Astrocyte of the cerebellum (primary cell): ENCODE measurements at regions not wholly inside any gene's neighbourhood (a gene's known extent, or its start where the extent isn't known, plus 50 kb on each side); places are given as distances from the start of the nearest gene placed in this dataset.

Source experiments
- DNase-seq: peaks from one replicate; pipeline ENCODE4 v3.0.0-alpha.2; 2011; ENCODE audit warnings: low read depth
- H3K4me3 ChIP-seq: 2 replicates; pipeline ENCODE4 v1.5.1; 2011; ENCODE audit warnings: mild to moderate bottlenecking, low read depth, low read length, moderate library complexity
- in situ Hi-C: cut with HindIII; loops from 2 replicates; pipeline ENCODE4 v1.10.0; 2017; ENCODE audit warnings: low sequenced_read_pairs
- TF ChIP-seq, protein P1 (sequence below): IDR thresholded peaks from 2 replicates; pipeline ENCODE4 v1.5.1; 2012; ENCODE audit warnings: low read length, low read depth, moderate library complexity, mild to moderate bottlenecking; ENCODE audit errors: missing control alignments

DNA sequence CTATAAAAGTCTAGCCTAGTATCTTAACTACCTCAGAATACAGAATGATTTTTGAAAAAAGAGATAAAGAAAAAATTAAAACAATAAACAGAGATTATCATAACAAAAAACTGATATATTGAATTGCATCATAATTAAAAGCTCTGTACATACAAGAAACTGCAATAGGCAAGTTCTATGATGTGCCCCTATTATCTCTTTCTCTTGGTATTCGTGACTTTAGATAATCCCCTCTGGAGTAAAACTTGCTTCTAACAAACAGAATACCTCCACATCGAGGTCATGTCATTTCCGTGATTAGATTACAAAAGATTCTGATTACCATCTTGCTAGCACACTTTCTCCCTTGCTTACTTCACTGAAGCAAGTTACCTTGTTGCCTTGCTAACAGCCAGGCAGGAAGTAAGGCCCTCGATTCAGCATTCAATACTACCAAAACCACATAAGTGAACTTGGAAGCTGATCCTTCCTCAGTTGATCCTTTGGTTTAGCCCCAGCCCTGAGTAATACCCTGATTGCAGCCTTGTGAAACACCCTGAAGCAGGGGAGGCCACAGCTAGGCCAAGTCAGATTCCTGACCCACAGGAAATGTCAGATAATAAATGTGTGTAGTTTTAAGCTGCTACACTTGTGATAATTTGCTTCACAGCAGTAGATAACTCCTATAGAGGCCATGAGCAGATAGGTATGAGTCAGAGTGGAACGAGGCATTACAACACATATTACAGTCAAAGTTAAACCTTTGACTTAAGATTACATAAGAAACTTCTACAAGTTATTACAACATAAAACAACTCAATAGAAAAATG, 53.7 kb upstream of the TMX4 start:
- peak; percentile 49 for DNase-seq
- in situ Hi-C loops, result no loop called here
- TF ChIP-seq, protein P1, sequence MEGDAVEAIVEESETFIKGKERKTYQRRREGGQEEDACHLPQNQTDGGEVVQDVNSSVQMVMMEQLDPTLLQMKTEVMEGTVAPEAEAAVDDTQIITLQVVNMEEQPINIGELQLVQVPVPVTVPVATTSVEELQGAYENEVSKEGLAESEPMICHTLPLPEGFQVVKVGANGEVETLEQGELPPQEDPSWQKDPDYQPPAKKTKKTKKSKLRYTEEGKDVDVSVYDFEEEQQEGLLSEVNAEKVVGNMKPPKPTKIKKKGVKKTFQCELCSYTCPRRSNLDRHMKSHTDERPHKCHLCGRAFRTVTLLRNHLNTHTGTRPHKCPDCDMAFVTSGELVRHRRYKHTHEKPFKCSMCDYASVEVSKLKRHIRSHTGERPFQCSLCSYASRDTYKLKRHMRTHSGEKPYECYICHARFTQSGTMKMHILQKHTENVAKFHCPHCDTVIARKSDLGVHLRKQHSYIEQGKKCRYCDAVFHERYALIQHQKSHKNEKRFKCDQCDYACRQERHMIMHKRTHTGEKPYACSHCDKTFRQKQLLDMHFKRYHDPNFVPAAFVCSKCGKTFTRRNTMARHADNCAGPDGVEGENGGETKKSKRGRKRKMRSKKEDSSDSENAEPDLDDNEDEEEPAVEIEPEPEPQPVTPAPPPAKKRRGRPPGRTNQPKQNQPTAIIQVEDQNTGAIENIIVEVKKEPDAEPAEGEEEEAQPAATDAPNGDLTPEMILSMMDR, result no peak
- H3K4me3 ChIP-seq, result no peak overlapping the region

DNA sequence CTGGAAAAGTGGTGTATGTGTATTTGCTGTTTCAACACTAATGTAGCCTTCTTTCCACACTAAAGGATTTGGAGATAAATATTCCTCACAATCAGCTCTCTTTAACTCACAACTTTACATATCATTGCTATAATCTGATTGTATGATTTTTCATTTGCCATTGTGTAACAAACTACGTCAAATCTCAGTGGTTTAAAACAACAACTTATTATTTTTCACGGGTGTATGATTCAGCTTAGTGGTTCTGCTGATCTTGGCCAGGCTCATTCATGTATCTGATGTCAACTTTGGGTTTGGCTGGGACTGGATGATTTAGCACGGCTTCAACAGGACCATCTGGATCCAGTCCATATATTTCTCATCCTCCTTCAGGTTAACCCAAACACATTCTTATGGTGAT, 55.4 kb upstream of the TMX4 start:
- in situ Hi-C loops, result no loop called here
- peak; percentile 31 for DNase-seq
- H3K4me3 ChIP-seq, result no peak overlapping the region
- TF ChIP-seq, protein P1, result no peak

DNA sequence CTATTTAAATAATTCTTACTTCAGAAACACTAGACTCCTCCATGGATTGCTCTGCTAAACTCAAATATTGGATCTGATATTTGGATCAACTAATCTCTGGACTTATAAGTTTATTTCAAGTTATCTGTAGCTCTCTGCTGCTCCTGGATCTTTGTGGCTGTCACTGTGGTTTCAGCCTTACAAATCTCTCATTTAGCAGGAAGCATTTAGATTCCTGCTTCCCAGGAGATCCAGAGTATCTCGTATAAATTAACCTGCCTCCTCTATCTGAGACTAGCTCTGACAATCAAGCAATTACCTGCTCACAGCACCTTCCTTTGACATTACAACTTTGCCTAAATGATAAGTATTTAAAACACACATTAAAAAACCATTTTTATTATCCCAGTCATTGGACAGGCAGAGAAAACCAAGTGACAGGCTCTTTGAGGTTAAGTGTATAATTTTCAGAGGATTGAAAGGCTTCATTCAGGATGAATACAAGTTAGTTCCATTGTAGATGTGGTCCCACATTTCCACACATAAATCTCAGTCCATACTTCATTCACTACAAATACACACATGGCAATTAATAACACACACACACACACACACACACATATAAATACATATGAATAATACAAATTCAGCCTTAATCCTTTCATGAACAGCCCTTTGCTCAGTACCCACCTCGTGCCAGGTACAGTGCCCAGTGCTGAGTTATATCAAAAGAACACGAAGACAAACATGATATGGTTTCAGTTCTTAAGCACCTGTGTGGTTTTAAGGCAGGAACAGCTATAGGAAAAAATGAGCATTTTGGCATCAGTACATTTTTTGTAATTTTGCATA, 55.5 kb upstream of the PLCB1 start:
- in situ Hi-C loops, result no loop called here
- TF ChIP-seq, protein P1, result no peak
- no peak overlapping the region for H3K4me3 ChIP-seq
- no peak for DNase-seq

DNA sequence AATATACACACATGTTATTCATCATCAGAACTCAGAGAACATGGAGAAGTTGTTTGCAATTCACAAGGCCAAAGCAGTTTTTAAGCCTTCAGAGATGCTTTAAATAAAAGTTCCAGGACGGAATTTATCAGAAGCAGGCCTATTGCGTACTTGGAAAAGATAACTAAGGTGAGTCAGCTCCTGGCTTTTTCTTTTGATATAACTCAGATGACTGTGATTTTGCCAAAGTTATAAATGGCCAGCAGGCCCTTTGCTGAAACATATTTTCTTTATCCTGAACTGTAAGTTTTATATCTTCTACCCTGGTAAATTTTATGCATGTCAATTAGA, 55.0 kb upstream of the PLCB1 start:
- H3K4me3 ChIP-seq, result no peak overlapping the region
- no peak for DNase-seq
- TF ChIP-seq, protein P1, result no peak
- in situ Hi-C loops, result no loop called here

DNA sequence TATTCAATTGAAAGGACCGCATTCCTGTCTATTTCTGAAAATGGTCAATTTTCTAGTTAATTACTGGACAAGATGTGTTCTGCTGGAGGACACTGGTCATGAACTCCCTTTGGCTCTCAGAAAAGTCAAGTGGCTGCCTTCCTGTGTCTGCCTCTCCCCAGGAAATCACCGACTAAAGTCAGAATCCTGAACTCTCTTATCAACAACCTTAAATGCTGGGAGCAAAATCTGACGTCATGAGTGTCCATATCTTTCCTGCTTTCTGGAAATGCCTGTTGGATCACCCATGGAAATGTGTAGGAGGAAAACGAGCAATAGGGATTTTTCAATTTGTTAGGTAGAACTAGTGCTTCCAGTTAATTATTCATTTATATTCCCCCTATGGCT, 53.5 kb upstream of the PLCB1 start:
- TF ChIP-seq, protein P1, result no peak
- in situ Hi-C loops, result no loop called here

DNA sequence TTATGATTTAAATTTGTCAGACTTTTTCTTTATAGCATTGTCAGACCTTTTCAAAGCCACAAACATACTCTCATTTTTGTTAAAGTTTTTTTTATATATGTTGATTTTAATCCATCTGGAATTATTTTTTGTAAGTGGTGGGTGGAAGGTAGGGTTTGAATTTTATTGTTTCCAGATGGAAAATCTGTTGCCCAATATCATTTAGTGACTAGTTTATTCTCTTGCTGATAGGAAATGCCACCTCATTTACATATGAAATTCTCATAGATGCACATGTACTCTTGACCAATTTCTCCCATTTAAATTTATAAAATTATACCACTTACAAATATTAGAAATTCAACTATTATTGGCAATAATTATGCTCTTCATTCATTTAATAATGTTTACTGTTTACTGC, 52.1 kb upstream of the PLCB1 start:
- DNase-seq, result no peak
- in situ Hi-C loops, result no loop called here
- TF ChIP-seq, protein P1, result no peak
- no peak overlapping the region for H3K4me3 ChIP-seq

More for the DNA sequence above, 53.5 kb upstream of the PLCB1 start:
- no peak overlapping the region for H3K4me3 ChIP-seq
- DNase-seq, result no peak
